Vagina (tissue), 2 donors: ENCODE measurements at regions not wholly inside any gene's neighbourhood (a gene's known extent, or its start where the extent isn't known, plus 50 kb on each side); places are given as distances from the start of the nearest gene placed in this dataset.

Experiments used
- POLR2A ChIP-seq, 2 donors: fragments of 450-650 bp; IDR thresholded peaks; one replicate each; pipeline ENCODE4 v1.6.1; 2017; ENCODE audit warnings: antibody characterized with exemption in 2 of 2, mild to moderate bottlenecking in 2 of 2, moderate library complexity in 2 of 2
- TF ChIP-seq, protein P1 (sequence below), 3 experiments: fragments of 450-650 bp in 2 of 3; fragments of 200-600 bp in 1 of 3; sonication (generic) in 1 of 3; IDR thresholded peaks; one replicate each; pipeline ENCODE4 v1.5.1; 2017 to 2019; ENCODE audit warnings: antibody characterized with exemption in 3 of 3, mild to moderate bottlenecking in 2 of 3, moderate library complexity in 2 of 3

DNA sequence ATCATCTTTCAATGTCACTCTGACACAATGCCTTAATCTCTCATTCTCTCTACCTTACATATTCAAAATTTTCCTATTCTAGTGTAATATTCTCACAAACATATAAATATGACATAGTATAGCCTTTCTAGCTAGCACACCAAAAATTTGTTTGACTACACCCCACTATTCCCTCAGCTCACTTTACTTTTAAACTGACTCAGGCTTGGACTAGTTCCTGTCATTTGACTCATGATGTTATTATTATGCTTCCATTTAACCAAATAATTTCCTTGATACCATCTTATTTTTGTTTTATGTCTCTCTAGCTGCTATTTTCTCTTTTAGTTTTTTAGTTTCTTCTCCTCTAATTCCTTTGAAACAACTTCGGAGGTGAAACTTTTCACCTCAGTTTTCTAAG, 1745.6 kb upstream of the PCDH20 start:
- TF ChIP-seq, protein P1, sequence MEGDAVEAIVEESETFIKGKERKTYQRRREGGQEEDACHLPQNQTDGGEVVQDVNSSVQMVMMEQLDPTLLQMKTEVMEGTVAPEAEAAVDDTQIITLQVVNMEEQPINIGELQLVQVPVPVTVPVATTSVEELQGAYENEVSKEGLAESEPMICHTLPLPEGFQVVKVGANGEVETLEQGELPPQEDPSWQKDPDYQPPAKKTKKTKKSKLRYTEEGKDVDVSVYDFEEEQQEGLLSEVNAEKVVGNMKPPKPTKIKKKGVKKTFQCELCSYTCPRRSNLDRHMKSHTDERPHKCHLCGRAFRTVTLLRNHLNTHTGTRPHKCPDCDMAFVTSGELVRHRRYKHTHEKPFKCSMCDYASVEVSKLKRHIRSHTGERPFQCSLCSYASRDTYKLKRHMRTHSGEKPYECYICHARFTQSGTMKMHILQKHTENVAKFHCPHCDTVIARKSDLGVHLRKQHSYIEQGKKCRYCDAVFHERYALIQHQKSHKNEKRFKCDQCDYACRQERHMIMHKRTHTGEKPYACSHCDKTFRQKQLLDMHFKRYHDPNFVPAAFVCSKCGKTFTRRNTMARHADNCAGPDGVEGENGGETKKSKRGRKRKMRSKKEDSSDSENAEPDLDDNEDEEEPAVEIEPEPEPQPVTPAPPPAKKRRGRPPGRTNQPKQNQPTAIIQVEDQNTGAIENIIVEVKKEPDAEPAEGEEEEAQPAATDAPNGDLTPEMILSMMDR (IDR thresholded peaks at IDR 0.05): no peak
- no peak for TF ChIP-seq POLR2A (IDR thresholded peaks at IDR 0.05)
